ENCODE measurements at regions not wholly inside any gene's neighbourhood (a gene's known extent, or its start where the extent isn't known, plus 50 kb on each side); places are given as distances from the start of the nearest gene placed in this dataset.

GRCh38 chr7:70870349-70870748 is 261.6 kb upstream of the GALNT17 start:
- Histone ChIP-seq H3K4me1 (ENCODE audit: control insufficient read depth in 5 of 5, insufficient read depth in 5 of 5, low read length in 5 of 5) (no peaks in the 10 kb centered on the region), H3K9me3 (ENCODE audit: control insufficient read depth in 4 of 4, insufficient read depth in 3 of 4, low read length in 3 of 4) (peaks cover 0 to 9% (median 0%) of the 10 kb centered on the region in 4 donors), H3K9ac (ENCODE audit: insufficient read depth in 1 of 2, low read length in 2 of 2) (no peak overlapping the region), H3K36me3 (ENCODE audit: control insufficient read depth in 4 of 4, insufficient read depth in 4 of 4, low read length in 4 of 4) (no peaks in the 10 kb centered on the region), H3K27me3 (ENCODE audit: control insufficient read depth in 3 of 3, insufficient read depth in 3 of 3, low read length in 2 of 3) (no peaks in the 10 kb centered on the region), H3K27ac (ENCODE audit: low read depth in 1 of 2, low read length in 1 of 2) (no peak overlapping the region), H3K4me3 (no peak overlapping the region)
- DNase-seq, result no peak
- TF ChIP-seq CTCF (IDR thresholded peaks at IDR 0.05; ENCODE audit: control extremely low read depth, extremely low read depth), result no peak
- ATAC-seq (ENCODE audit: insufficient read depth, low FRiP score), result no peak
- 57 to 66% methylated on average over 5 of the region's 5 CpGs for WGBS, 2 donors

- no peak for DNase-seq
- 44 to 45% methylated on average over 2 of the region's 2 CpGs for WGBS, 2 donors
- no peak overlapping the region for H3K27ac ChIP-seq (ENCODE audit: low read depth in 1 of 2, low read length in 1 of 2)
- H3K4me1 ChIP-seq (ENCODE audit: control insufficient read depth in 5 of 5, insufficient read depth in 5 of 5, low read length in 5 of 5), result no peaks in the 10 kb centered on the region
- no peak for ATAC-seq (ENCODE audit: insufficient read depth, low FRiP score)
- H3K9me3 ChIP-seq (ENCODE audit: control insufficient read depth in 4 of 4, insufficient read depth in 3 of 4, low read length in 3 of 4), result peaks cover 0 to 4% (median 0%) of the 10 kb centered on the region in 4 donors
- no peaks in the 10 kb centered on the region for H3K27me3 ChIP-seq (ENCODE audit: control insufficient read depth in 3 of 3, insufficient read depth in 3 of 3, low read length in 2 of 3)
- H3K36me3 ChIP-seq (ENCODE audit: control insufficient read depth in 4 of 4, insufficient read depth in 4 of 4, low read length in 4 of 4), result no peaks in the 10 kb centered on the region
- no peak overlapping the region for H3K9ac ChIP-seq (ENCODE audit: insufficient read depth in 1 of 2, low read length in 2 of 2)
- H3K4me3 ChIP-seq, result no peak overlapping the region
- no peak for TF ChIP-seq CTCF (IDR thresholded peaks at IDR 0.05; ENCODE audit: control extremely low read depth, extremely low read depth)
These were observed 259.8 kb upstream of the GALNT17 start for GRCh38 chr7:70872188-70872587.

GRCh38 chr7:70881167-70881847 is 250.6 kb upstream of the GALNT17 start:
- Histone ChIP-seq H3K4me1 (ENCODE audit: control insufficient read depth in 5 of 5, insufficient read depth in 5 of 5, low read length in 5 of 5) (peaks cover 0 to 5% (median 0%) of the 10 kb centered on the region in 5 donors), H3K36me3 (ENCODE audit: control insufficient read depth in 4 of 4, insufficient read depth in 4 of 4, low read length in 4 of 4) (no peaks in the 10 kb centered on the region), H3K9ac (ENCODE audit: insufficient read depth in 1 of 2, low read length in 2 of 2) (no peak overlapping the region), H3K9me3 (ENCODE audit: control insufficient read depth in 4 of 4, insufficient read depth in 3 of 4, low read length in 3 of 4) (peaks cover 0 to 6% (median 0%) of the 10 kb centered on the region in 4 donors), H3K27ac (ENCODE audit: low read depth in 1 of 2, low read length in 1 of 2) (no peak overlapping the region), H3K4me3 (no peak overlapping the region), H3K27me3 (ENCODE audit: control insufficient read depth in 3 of 3, insufficient read depth in 3 of 3, low read length in 2 of 3) (no peaks in the 10 kb centered on the region)
- 54 to 68% methylated on average over 7 of the region's 7 CpGs for WGBS, 2 donors
- peak; percentile 56 to 80 (median 62) for DNase-seq
- ATAC-seq (ENCODE audit: insufficient read depth, low FRiP score), result no peak
- no peak for TF ChIP-seq CTCF (IDR thresholded peaks at IDR 0.05; ENCODE audit: control extremely low read depth, extremely low read depth)
